Neural progenitor cell (in vitro differentiated cells): ENCODE measurements at regions not wholly inside any gene's neighbourhood (a gene's known extent, or its start where the extent isn't known, plus 50 kb on each side); places are given as distances from the start of the nearest gene placed in this dataset.

ENCODE experiments used
- DNase-seq: peaks from one replicate; pipeline ENCODE4 v3.0.0-alpha.2; 2016; ENCODE audit warnings: low spot score
- H2AFZ ChIP-seq: fragments of 200-600 bp; sonication (generic); replicated peaks from 2 replicates; pipeline ENCODE4 v1.6.1; 2016; ENCODE audit warnings: antibody characterized with exemption
- H3F3A ChIP-seq: fragments of 200-600 bp; sonication (generic); 2 replicates; pipeline ENCODE4 v1.6.1; 2016; ENCODE audit warnings: antibody characterized with exemption, low read depth
- H3K27ac ChIP-seq: fragments of 200-600 bp; sonication (generic); 2 replicates; pipeline ENCODE4 v1.5.1; 2016; ENCODE audit warnings: mild to moderate bottlenecking
- H3K27me3 ChIP-seq: fragments of 200-600 bp; sonication (generic); 2 replicates; pipeline ENCODE4 v1.6.1; 2016; ENCODE audit warnings: mild to moderate bottlenecking, moderate library complexity
- H3K36me3 ChIP-seq: fragments of 200-600 bp; sonication (generic); 2 replicates; pipeline ENCODE4 v1.5.1; 2016
- H3K4me1 ChIP-seq: fragments of 200-600 bp; sonication (generic); 2 replicates; pipeline ENCODE4 v1.6.1; 2016; ENCODE audit warnings: mixed run types
- H3K4me2 ChIP-seq: fragments of 200-600 bp; sonication (generic); 2 replicates; pipeline ENCODE4 v1.6.1; 2016
- H3K4me3 ChIP-seq: fragments of 200-600 bp; sonication (generic); 2 replicates; pipeline ENCODE4 v1.5.1; 2016
- H3K79me2 ChIP-seq: fragments of 200-600 bp; sonication (generic); 2 replicates; pipeline ENCODE4 v1.6.1; 2016; ENCODE audit warnings: low read depth
- H3K9ac ChIP-seq: fragments of 200-600 bp; sonication (generic); 2 replicates; pipeline ENCODE4 v1.6.1; 2016
- H3K9me3 ChIP-seq: fragments of 200-600 bp; sonication (generic); 2 replicates; pipeline ENCODE4 v1.5.1; 2016; ENCODE audit warnings: low read depth
- H4K20me1 ChIP-seq: fragments of 200-600 bp; sonication (generic); 2 replicates; pipeline ENCODE4 v1.6.1; 2016; ENCODE audit warnings: low read depth
- H3K27ac Mint-ChIP-seq: 3 replicates; pipeline ENCODE4 v1.8.0; 2021; ENCODE audit warnings: mixed read lengths
- H3K27me3 Mint-ChIP-seq: 2 replicates; pipeline ENCODE4 v1.8.0; 2022; ENCODE audit warnings: low read depth, mild to moderate bottlenecking, inconsistent platforms, moderate library complexity, mixed read lengths; ENCODE audit not compliant: insufficient read depth
- H3K36me3 Mint-ChIP-seq: 3 replicates; pipeline ENCODE4 v1.8.0; 2021; ENCODE audit warnings: mixed read lengths
- H3K4me1 Mint-ChIP-seq: 3 replicates; pipeline ENCODE4 v1.8.0; 2021; ENCODE audit warnings: mixed read lengths
- H3K4me3 Mint-ChIP-seq: 3 replicates; pipeline ENCODE4 v1.8.0; 2021; ENCODE audit warnings: mild to moderate bottlenecking, moderate library complexity, mixed read lengths
- H3K9me3 Mint-ChIP-seq: 3 replicates; pipeline ENCODE4 v1.8.0; 2020; ENCODE audit warnings: mixed read lengths
- EZH2 ChIP-seq: fragments of 200-600 bp; sonication (generic); IDR thresholded peaks from 2 replicates; pipeline ENCODE4 v1.6.1; 2017; ENCODE audit warnings: antibody characterized with exemption, mild to moderate bottlenecking, moderate library complexity
- EZH2phosphoT487 ChIP-seq: fragments of 200-600 bp; sonication (generic); IDR thresholded peaks from 2 replicates; pipeline ENCODE4 v1.6.1; 2017; ENCODE audit warnings: antibody characterized with exemption
- TF ChIP-seq, protein P1 (sequence below): fragments of 200-600 bp; sonication (generic); IDR thresholded peaks from 2 replicates; pipeline ENCODE4 v1.5.1; 2017; ENCODE audit warnings: antibody characterized with exemption, mild to moderate bottlenecking

DNA sequence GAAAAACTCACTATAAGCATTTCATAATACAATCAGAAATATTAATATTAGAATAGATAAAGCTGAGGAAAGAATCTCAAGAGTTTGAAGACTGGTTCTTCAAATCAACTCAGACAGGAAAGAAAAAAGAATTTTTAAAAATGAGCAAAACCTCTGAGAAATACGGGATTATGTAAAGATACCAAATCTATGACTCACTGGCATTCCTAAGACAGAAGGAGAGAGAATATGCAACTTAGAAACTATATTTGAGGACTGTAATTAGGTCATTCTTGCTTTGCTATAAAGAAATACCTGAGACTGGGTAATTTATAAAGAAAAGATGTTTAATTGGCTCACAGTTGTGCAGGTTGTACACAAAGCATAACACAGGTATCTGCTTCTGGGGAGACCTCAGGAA lies 665.1 kb downstream of the RNF144B start:
- Histone ChIP-seq H4K20me1 (no peaks in the 10 kb centered on the region), H3F3A (no peaks in the 10 kb centered on the region)
- peaks cover 39% of the 10 kb centered on the region for H3K9me3 Mint-ChIP-seq

DNA sequence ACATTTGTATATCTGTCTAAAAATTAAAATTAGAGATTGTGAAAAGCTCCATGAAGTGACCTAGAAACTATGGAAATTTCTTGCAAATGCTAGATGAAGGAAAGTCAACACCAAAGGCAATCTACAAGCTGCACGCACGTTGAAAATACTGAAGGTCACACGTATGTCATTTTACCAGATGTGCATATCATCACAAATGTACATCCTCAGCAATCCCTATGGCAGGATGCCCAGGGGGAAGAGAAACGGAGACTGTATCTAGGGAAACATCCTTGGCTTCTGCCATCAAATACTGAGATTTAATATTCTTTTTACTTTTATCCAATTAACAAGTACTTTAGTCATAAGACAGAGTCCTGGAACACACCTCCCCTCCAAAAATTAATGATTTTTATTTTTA lies 672.0 kb downstream of the RNF144B start:
- no peak for DNase-seq
- no peaks in the 10 kb centered on the region for H3K9me3 ChIP-seq
- H3K27me3 ChIP-seq, result no peaks in the 10 kb centered on the region
- H3K36me3 ChIP-seq, result no peaks in the 10 kb centered on the region
- H3K4me2 ChIP-seq, result no peak overlapping the region
- Mint-ChIP-seq H3K27me3 (no peaks in the 10 kb centered on the region), H3K4me3 (no peak overlapping the region), H3K4me1 (no peaks in the 10 kb centered on the region), H3K27ac (no peak overlapping the region), H3K9me3 (peaks cover 10% of the 10 kb centered on the region), H3K36me3 (peaks cover 3% of the 10 kb centered on the region)
- H3K27ac ChIP-seq, result no peak overlapping the region
- no peaks in the 10 kb centered on the region for H3K79me2 ChIP-seq
- no peaks in the 10 kb centered on the region for H3K4me1 ChIP-seq
- no peaks in the 10 kb centered on the region for H3F3A ChIP-seq
- no peaks in the 10 kb centered on the region for H4K20me1 ChIP-seq
- no peak overlapping the region for H3K4me3 ChIP-seq
- no peak overlapping the region for H3K9ac ChIP-seq
- H2AFZ ChIP-seq, result no peak overlapping the region
- TF ChIP-seq EZH2, result no peak
- no peak for TF ChIP-seq EZH2phosphoT487
- TF ChIP-seq, protein P1, sequence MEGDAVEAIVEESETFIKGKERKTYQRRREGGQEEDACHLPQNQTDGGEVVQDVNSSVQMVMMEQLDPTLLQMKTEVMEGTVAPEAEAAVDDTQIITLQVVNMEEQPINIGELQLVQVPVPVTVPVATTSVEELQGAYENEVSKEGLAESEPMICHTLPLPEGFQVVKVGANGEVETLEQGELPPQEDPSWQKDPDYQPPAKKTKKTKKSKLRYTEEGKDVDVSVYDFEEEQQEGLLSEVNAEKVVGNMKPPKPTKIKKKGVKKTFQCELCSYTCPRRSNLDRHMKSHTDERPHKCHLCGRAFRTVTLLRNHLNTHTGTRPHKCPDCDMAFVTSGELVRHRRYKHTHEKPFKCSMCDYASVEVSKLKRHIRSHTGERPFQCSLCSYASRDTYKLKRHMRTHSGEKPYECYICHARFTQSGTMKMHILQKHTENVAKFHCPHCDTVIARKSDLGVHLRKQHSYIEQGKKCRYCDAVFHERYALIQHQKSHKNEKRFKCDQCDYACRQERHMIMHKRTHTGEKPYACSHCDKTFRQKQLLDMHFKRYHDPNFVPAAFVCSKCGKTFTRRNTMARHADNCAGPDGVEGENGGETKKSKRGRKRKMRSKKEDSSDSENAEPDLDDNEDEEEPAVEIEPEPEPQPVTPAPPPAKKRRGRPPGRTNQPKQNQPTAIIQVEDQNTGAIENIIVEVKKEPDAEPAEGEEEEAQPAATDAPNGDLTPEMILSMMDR, result no peak

More for the DNA sequence above, 665.1 kb downstream of the RNF144B start:
- peaks cover 3% of the 10 kb centered on the region for H3K36me3 Mint-ChIP-seq
- Histone ChIP-seq H3K79me2 (no peaks in the 10 kb centered on the region), H3K9me3 (no peaks in the 10 kb centered on the region), H3K4me1 (no peaks in the 10 kb centered on the region), H2AFZ (no peak overlapping the region), H3K4me2 (no peak overlapping the region), H3K27me3 (no peaks in the 10 kb centered on the region), H3K9ac (no peak overlapping the region), H3K4me3 (no peak overlapping the region), H3K36me3 (peaks cover 3% of the 10 kb centered on the region), H3K27ac (no peak overlapping the region)
- no peak overlapping the region for H3K27ac Mint-ChIP-seq
- H3K4me1 Mint-ChIP-seq, result no peaks in the 10 kb centered on the region
- no peak overlapping the region for H3K4me3 Mint-ChIP-seq
- TF ChIP-seq, protein P1, result no peak
- no peak for TF ChIP-seq EZH2
- no peak for DNase-seq
- H3K27me3 Mint-ChIP-seq, result peaks cover 3% of the 10 kb centered on the region

DNA sequence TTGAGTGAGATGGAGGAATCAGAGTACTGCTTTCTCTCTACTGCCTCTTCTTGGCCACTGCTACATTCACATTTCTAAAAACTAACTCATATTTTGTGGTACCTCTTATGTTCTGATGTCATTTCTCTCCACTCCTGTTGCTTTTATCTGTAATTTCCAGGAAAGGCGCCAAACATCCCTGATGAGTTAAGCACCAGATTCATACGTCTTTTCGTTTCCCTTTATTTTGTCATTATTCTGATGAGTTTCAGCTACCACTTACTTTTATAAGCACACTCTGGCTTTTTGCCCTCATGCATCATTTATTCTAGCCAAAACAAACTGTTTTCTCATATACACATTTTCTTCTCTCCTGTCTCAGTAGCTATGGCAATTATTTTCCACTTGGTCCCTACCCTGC lies 680.0 kb downstream of the RNF144B start:
- no peak overlapping the region for H3K4me3 Mint-ChIP-seq
- TF ChIP-seq EZH2, result no peak
- TF ChIP-seq EZH2phosphoT487, result no peak
- TF ChIP-seq, protein P1, result no peak
- H3K36me3 Mint-ChIP-seq, result no peaks in the 10 kb centered on the region
- H3K79me2 ChIP-seq, result no peaks in the 10 kb centered on the region
- H3K9ac ChIP-seq, result no peak overlapping the region
- H3K9me3 ChIP-seq, result no peaks in the 10 kb centered on the region
- no peaks in the 10 kb centered on the region for H3K27me3 Mint-ChIP-seq
- DNase-seq, result no peak
- H3K27me3 ChIP-seq, result no peaks in the 10 kb centered on the region
- no peak overlapping the region for H2AFZ ChIP-seq
- no peaks in the 10 kb centered on the region for H3K4me1 ChIP-seq
- H3K4me1 Mint-ChIP-seq, result no peaks in the 10 kb centered on the region
- H3F3A ChIP-seq, result no peaks in the 10 kb centered on the region
- H4K20me1 ChIP-seq, result no peaks in the 10 kb centered on the region
- no peak overlapping the region for H3K27ac ChIP-seq
- peaks cover 6% of the 10 kb centered on the region for H3K9me3 Mint-ChIP-seq
- H3K36me3 ChIP-seq, result no peaks in the 10 kb centered on the region
- no peak overlapping the region for H3K4me2 ChIP-seq
- H3K4me3 ChIP-seq, result no peak overlapping the region
- H3K27ac Mint-ChIP-seq, result no peak overlapping the region

DNA sequence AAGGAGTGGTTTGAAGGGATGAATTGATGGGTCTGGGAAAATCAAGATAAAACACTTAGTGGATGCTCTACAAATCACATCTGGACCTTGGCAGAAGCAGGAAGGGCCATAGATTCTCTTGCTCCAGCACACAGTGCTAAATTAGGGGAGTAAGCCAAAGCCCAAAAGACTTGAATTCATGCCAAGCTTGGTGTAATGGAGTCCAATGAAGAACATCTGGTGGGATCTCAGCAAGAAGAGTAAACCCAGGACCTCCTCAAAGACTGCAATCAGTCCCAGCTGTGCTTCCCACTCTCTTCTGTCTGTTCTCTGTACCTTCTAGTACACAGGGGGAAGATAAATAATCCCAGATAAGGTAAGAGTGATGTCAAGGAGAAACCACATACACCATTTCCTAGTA lies 683.4 kb downstream of the RNF144B start:
- H3K36me3 ChIP-seq, result no peaks in the 10 kb centered on the region
- no peaks in the 10 kb centered on the region for H3K9me3 ChIP-seq
- no peak overlapping the region for H3K27ac ChIP-seq
- H3K4me2 ChIP-seq, result no peak overlapping the region
- Mint-ChIP-seq H3K27ac (no peak overlapping the region), H3K4me3 (no peak overlapping the region), H3K9me3 (peaks cover 19% of the 10 kb centered on the region), H3K36me3 (no peaks in the 10 kb centered on the region), H3K4me1 (no peaks in the 10 kb centered on the region), H3K27me3 (no peaks in the 10 kb centered on the region)
- H3F3A ChIP-seq, result no peaks in the 10 kb centered on the region
- no peak for TF ChIP-seq EZH2
- TF ChIP-seq EZH2phosphoT487, result no peak
- TF ChIP-seq, protein P1, result no peak
- no peak overlapping the region for H3K9ac ChIP-seq
- H4K20me1 ChIP-seq, result no peaks in the 10 kb centered on the region
- H2AFZ ChIP-seq, result no peak overlapping the region
- no peaks in the 10 kb centered on the region for H3K27me3 ChIP-seq
- no peaks in the 10 kb centered on the region for H3K4me1 ChIP-seq
- no peaks in the 10 kb centered on the region for H3K79me2 ChIP-seq
- no peak for DNase-seq
- H3K4me3 ChIP-seq, result no peak overlapping the region
